GM18861 (cell line): ENCODE measurements at regions not wholly inside any gene's neighbourhood (a gene's known extent, or its start where the extent isn't known, plus 50 kb on each side); places are given as distances from the start of the nearest gene placed in this dataset.
"Not testable (repeated sequence)": the region's sequence is repeated elsewhere in the genome, so short reads cannot be mapped to it uniquely, and the experiment has no call there.

Experiments
- ATAC-seq: cut with Tn5 transposase; IDR thresholded peaks from one replicate; pipeline ENCODE4 v1.9.1; 2021; ENCODE audit not compliant: unreplicated experiment

DNA sequence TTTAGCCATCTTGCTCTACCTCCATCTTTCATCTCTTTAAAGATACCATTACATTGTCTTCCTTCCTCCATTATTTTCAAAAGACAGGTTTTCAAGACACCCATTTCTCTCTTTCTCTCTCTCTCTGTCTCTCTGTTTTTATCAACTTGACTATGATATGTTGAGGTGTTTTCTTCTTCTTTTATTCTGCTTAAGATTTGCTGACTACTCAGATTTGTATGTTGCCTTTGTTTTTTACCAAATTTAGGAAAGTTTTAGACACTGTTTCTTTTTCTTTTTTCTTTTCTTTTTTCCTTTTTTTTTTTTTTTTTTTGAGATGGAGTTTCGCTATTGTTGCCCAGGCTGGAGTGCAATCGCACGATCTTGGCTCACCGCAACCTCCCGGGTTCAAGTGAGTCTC lies 647.5 kb upstream of the VRK2 start:
- ATAC-seq, result no peak

- no peak for ATAC-seq
Observed at GRCh38 chr2:57402096-57402495, 644.5 kb upstream of the VRK2 start.

DNA sequence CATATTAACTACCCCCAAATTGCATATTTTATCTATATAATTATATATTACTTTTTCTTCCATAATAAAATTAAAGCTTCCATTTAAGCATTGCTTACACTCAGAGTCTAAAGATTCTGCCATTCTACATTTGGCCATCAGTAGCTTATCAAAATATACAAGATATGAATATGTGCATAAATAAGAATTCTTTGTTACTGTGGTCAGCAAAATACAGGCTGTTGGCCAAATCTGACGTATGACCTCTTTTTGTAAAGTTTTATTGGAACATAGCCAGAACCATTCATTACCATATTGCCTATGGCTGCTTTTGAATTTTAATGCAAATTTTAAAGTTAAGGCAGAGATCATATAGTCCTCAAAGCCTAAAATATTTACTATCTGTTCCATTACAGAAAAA lies 643.9 kb upstream of the VRK2 start:
- ATAC-seq, result no peak

GRCh38 chr2:57407772-57408201 lies 638.8 kb upstream of the VRK2 start:
- ATAC-seq, result no peak

GRCh38 chr2:57408587-57408986 lies 638.0 kb upstream of the VRK2 start:
- ATAC-seq, result no peak

DNA sequence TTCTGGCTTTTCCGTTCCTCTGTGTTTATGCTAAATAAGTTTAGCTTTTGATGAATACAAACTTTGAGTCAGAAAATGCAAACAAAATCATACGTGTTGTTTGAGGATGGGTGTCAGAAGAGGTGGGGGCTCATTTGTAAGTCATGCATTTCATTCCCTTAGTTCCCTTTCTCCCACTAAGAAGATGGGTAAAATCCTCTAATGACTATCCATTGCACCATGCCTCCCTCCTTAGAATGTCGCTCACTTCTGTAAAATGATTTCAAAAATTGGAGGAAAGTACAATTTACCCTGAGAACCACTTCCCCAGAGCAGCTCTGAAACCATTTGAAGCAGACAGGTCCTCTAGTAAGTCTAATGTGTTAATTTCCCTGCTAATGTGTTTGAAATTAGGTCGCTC lies 629.6 kb upstream of the VRK2 start:
- no peak for ATAC-seq

- ATAC-seq, result not testable (repeated sequence)
Observed at GRCh38 chr2:57418859-57419346, 627.7 kb upstream of the VRK2 start.

DNA sequence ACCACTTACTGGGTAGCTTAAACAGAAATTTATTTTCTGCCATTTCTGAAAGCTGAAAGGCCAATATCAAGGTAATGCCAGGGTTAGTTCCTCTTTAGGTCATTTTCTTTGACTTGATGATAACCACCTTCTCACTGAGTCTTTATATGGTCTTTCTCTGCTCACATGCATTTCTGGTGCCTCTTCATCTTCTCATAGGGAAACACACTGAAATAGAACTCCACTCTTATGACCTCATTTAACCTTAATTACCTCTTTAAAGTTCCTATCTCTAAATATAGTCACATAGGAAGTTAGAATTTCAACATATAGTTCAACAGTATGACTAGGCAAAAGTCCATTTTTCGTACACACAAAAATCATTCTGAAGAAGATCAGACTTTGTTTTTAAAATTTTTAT lies 616.8 kb upstream of the VRK2 start:
- no peak for ATAC-seq

- no peak for ATAC-seq
Observed at GRCh38 chr2:57432528-57432927, 614.1 kb upstream of the VRK2 start.

GRCh38 chr2:57434441-57434840 lies 612.2 kb upstream of the VRK2 start:
- ATAC-seq, result no peak

DNA sequence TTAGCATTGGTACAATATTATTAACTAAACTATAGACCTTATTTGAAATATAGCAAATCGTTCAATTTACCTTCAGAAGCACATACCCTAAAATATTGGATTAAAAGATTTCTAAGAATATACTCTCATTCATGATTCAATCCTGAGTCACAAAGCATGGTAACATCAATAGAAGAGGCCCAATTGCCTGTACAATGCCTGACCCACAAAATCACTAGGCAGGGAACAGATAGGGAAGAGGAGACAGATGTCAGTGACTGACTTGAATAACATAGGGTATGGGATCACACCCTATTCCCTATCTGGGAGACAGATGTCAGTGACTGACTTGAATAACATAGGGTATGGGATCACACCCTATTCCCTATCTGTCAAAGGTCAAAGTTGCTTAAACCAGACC lies 611.6 kb upstream of the VRK2 start:
- ATAC-seq, result no peak

GRCh38 chr2:57437077-57437476 lies 609.5 kb upstream of the VRK2 start:
- ATAC-seq, result no peak

- no peak for ATAC-seq
Observed at GRCh38 chr2:57440437-57440836, 606.2 kb upstream of the VRK2 start.

- ATAC-seq, result no peak
Observed at GRCh38 chr2:57443086-57443485, 603.5 kb upstream of the VRK2 start.

- no peak for ATAC-seq
Observed at GRCh38 chr2:57443973-57444521, 602.6 kb upstream of the VRK2 start.

GRCh38 chr2:57444752-57445430 lies 601.7 kb upstream of the VRK2 start:
- ATAC-seq, result no peak

- ATAC-seq, result no peak
Observed at GRCh38 chr2:57448816-57449215, 597.8 kb upstream of the VRK2 start.

GRCh38 chr2:57450170-57450569 lies 596.4 kb upstream of the VRK2 start:
- peak; percentile 82 for ATAC-seq

DNA sequence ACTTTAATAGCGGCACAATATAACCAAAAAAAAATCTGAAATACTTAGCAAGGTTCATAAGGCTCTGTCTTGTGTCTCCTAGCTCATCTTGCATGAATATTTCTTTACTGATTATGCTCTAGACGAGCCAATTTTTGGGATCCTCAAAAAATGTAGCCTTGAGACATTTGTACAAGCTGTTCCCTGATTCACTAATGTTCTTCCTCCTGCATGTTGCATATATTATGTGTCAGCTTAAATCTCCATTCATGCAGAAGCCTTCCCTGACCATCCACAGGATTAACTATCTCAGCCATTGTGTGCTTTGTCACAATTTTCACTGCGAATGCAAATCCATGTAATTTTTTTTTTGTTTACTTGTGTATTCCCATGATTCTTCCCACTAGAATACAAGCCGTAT lies 594.0 kb upstream of the VRK2 start:
- ATAC-seq, result no peak

DNA sequence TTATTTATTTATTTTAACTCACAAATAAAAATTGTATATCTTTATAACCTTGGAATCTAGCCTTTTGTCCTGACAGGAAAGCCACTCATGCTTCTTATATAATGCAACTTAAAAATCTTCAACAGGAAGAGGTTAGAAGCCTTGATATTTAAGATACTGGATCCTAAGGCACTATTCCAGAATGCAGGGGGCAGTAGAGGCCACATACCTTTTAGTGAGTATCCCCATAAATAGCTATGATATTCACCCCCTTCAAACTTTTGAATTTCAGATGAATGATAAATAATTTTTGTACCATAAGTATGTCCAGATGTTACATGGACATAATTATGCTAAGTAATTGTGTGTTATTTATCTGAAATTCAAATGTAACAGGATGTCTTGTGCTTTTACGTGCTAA lies 592.7 kb upstream of the VRK2 start:
- no peak for ATAC-seq

- ATAC-seq, result no peak
Observed at GRCh38 chr2:57460396-57461276, 586.0 kb upstream of the VRK2 start.

GRCh38 chr2:57461624-57462023 lies 585.0 kb upstream of the VRK2 start:
- no peak for ATAC-seq
